K562 (cell line): ENCODE measurements at regions not wholly inside any gene's neighbourhood (a gene's known extent, or its start where the extent isn't known, plus 50 kb on each side); places are given as distances from the start of the nearest gene placed in this dataset.

Experiments
- ATAC-seq: fragments of 200-7000 bp; cut with Tn5 transposase; 3 replicates; pipeline ENCODE4 v1.9.1; 2020; ENCODE audit warnings: moderate library complexity
- BruUV-seq: library from RNA; stranded (reverse); fragments of 400-500 nt; replicated peaks from 2 replicates; lab custom pipeline; 2021; lab: Mats Ljungman, UMichigan
- CTCF ChIA-PET: fragments of 300-600 bp; formaldehyde crosslinking; extraction: SDS; loops from one replicate; lab custom pipeline; 2021; ENCODE audit warnings: low intra/inter-chr PET ratio; lab: Yijun Ruan, JAX
- POLR2A ChIA-PET: fragments of 300-600, 350-650 bp; sonication (Branson Sonifier 250); formaldehyde crosslinking; extraction: SDS; loops from one replicate; lab custom pipeline; 2021; ENCODE audit warnings: antibody characterized with exemption, inconsistent platforms; lab: Yijun Ruan, JAX
- DNase-seq, 4 experiments: peaks; one replicate each; pipeline versions ENCODE4 v3.0.0 to v3.0.0-alpha.2; 2011 to 2018; ENCODE audit warnings: low spot score in 3 of 4, mixed read lengths in 3 of 4; ENCODE audit errors: extremely low read depth in 1 of 4
- FAIRE-seq: peaks from 2 replicates; lab custom pipeline; 2011; peaks lifted over from hg19 to GRCh38; lab: Jason Lieb, UNC
- H2AFZ ChIP-seq: 2 replicates; pipeline ENCODE4 v1.6.0; 2011; ENCODE audit warnings: low read depth, low read length, control low read depth, inconsistent platforms
- H3K27ac ChIP-seq: fragments of 200-600 bp; 3 replicates; pipeline ENCODE4 v1.8.0; 2011; ENCODE audit warnings: low read depth, mild to moderate bottlenecking, control low read depth, inconsistent platforms, low read length, moderate library complexity, mixed read lengths; ENCODE audit errors: extremely low read depth
- H3K27me3 ChIP-seq, 2 experiments: fragments of 300-600 bp in 1 of 2; 2 replicates in 1 of 2; 3 replicates in 1 of 2; pipeline versions ENCODE4 v1.6.0 to v1.8.0; 2011; ENCODE audit warnings: inconsistent platforms in 2 of 2, low read length in 2 of 2, mild to moderate bottlenecking in 1 of 2, mixed read lengths in 1 of 2, moderate library complexity in 1 of 2; ENCODE audit not compliant: control insufficient read depth in 2 of 2, insufficient read depth in 2 of 2
- H3K36me3 ChIP-seq: fragments of 300-600 bp; 3 replicates; pipeline ENCODE4 v1.8.0; 2011; ENCODE audit warnings: mild to moderate bottlenecking, low read length, inconsistent platforms; ENCODE audit not compliant: control insufficient read depth, insufficient read depth
- H3K4me1 ChIP-seq, 2 experiments: fragments of 200-600 bp in 1 of 2; replicated peaks in 1 of 2; 2 replicates in 1 of 2; 3 replicates in 1 of 2; pipeline versions ENCODE4 v1.5.1 to v1.8.0; 2011; ENCODE audit warnings: inconsistent platforms in 2 of 2, low read length in 2 of 2, mild to moderate bottlenecking in 1 of 2, mixed read lengths in 1 of 2, moderate library complexity in 1 of 2; ENCODE audit not compliant: control insufficient read depth in 2 of 2, insufficient read depth in 2 of 2
- H3K4me2 ChIP-seq: 2 replicates; pipeline ENCODE4 v1.6.1; 2011; ENCODE audit warnings: low read length, control low read depth, inconsistent platforms, mixed read lengths; ENCODE audit not compliant: insufficient read depth
- H3K4me3 ChIP-seq: fragments of 200-600 bp; sonication (generic), shearing (Covaris generic); 2 replicates; pipeline ENCODE4 v1.5.1; 2016; ENCODE audit warnings: control low read depth, inconsistent platforms
- H3K79me2 ChIP-seq: fragments of 200-600 bp; 3 replicates; pipeline ENCODE4 v1.8.0; 2011; ENCODE audit warnings: low read length, inconsistent platforms; ENCODE audit not compliant: control insufficient read depth, insufficient read depth
- H3K9ac ChIP-seq, 2 experiments: 2 replicates each; pipeline versions ENCODE4 v1.6.0 to v1.6.1; 2011; ENCODE audit warnings: low read depth in 2 of 2, low read length in 2 of 2, control low read depth in 1 of 2, inconsistent platforms in 1 of 2, mild to moderate bottlenecking in 1 of 2, mixed read lengths in 1 of 2; ENCODE audit not compliant: insufficient read depth in 1 of 2
- H3K9me1 ChIP-seq: one replicate; pipeline ENCODE4 v1.6.0; 2011; ENCODE audit warnings: inconsistent platforms, mild to moderate bottlenecking, low read length, moderate library complexity; ENCODE audit not compliant: control insufficient read depth, insufficient read depth
- H3K9me3 ChIP-seq: replicated peaks from 2 replicates; pipeline ENCODE4 v1.5.1; 2011; ENCODE audit warnings: low read depth, low read length, inconsistent platforms; ENCODE audit not compliant: control insufficient read depth, insufficient read depth
- H4K20me1 ChIP-seq: replicated peaks from 2 replicates; pipeline ENCODE4 v1.6.1; 2011; ENCODE audit warnings: low read length, inconsistent platforms, mixed read lengths; ENCODE audit not compliant: control insufficient read depth, insufficient read depth
- BRD4 ChIP-seq: fragments of 200-600 bp; sonication (generic); IDR thresholded peaks from 2 replicates; pipeline ENCODE4 v1.6.1; 2017; ENCODE audit warnings: inconsistent platforms
- BRD9 ChIP-seq: fragments of 450-650 bp; IDR thresholded peaks from 2 replicates; pipeline ENCODE4 v1.6.1; 2018; ENCODE audit warnings: low read depth; ENCODE audit not compliant: partially characterized antibody
- CBX5 ChIP-seq: IDR thresholded peaks from 2 replicates; pipeline ENCODE4 v1.6.1; 2014; ENCODE audit warnings: low read depth, borderline replicate concordance
- CHCHD3 ChIP-seq: fragments of 250-450 bp; sonication (Bioruptor Pico); IDR thresholded peaks from 2 replicates; pipeline ENCODE4 v2.1.2; 2022; ENCODE audit warnings: mild to moderate bottlenecking
- ILK ChIP-seq: fragments of 450-650 bp; IDR thresholded peaks from 2 replicates; pipeline ENCODE4 v1.6.1; 2016; ENCODE audit warnings: missing genetic modification characterization, low read depth, mild to moderate bottlenecking, missing compliant biosample characterization, moderate library complexity, borderline replicate concordance
- PTRF ChIP-seq: fragments of 450-650 bp; IDR thresholded peaks from 2 replicates; pipeline ENCODE4 v1.6.1; 2016; ENCODE audit warnings: mild to moderate bottlenecking, missing genetic modification characterization, missing compliant biosample characterization
- RBM17 ChIP-seq: fragments of 200-400 bp; formaldehyde crosslinking; IDR thresholded peaks from 2 replicates; pipeline ENCODE4 v1.6.1; 2017; ENCODE audit warnings: low read depth, mild to moderate bottlenecking, low read length, borderline replicate concordance
- RBM39 ChIP-seq: fragments of 200-400 bp; formaldehyde crosslinking; optimal IDR thresholded peaks from 2 replicates; pipeline ENCODE3; 2018; ENCODE audit warnings: low read depth, low read length
- RHOXF2B ChIP-seq: fragments of 250-450 bp; sonication (Bioruptor Pico); conservative IDR thresholded peaks from 2 replicates; pipeline ENCODE4 v1.5.1; 2021
- SMAD4 ChIP-seq: fragments of 250-450 bp; sonication (Bioruptor Pico); conservative IDR thresholded peaks from 2 replicates; pipeline ENCODE4 v1.8.0; 2021; ENCODE audit warnings: inconsistent platforms, mild to moderate bottlenecking, moderate library complexity
- SRSF1 ChIP-seq: fragments of 200-400 bp; formaldehyde crosslinking; IDR thresholded peaks from 2 replicates; pipeline ENCODE4 v1.6.1; 2017; ENCODE audit warnings: mild to moderate bottlenecking, low read depth, low read length, moderate library complexity
- ZBTB40 ChIP-seq, 2 experiments: fragments of 450-650 bp in 1 of 2; sonication (generic) in 1 of 2; formaldehyde crosslinking in 1 of 2; IDR thresholded peaks; 2 replicates each; pipeline versions ENCODE4 v1.7.1 to v1.9.0; 2016 to 2022; ENCODE audit warnings: inconsistent platforms in 1 of 2, mild to moderate bottlenecking in 1 of 2, missing genetic modification reagents in 1 of 2
- ZKSCAN1 ChIP-seq: fragments of 150-350 bp; IDR thresholded peaks from 2 replicates; pipeline ENCODE4 v1.6.1; 2016; ENCODE audit warnings: low read depth, low read length
- ZNF253 ChIP-seq: fragments of 250-450 bp; sonication (Bioruptor Pico); conservative IDR thresholded peaks from 2 replicates; pipeline ENCODE4 v1.6.1; 2021; ENCODE audit warnings: mild to moderate bottlenecking
- ZNF354B ChIP-seq: fragments of 250-450 bp; sonication (Bioruptor Pico); IDR thresholded peaks from 2 replicates; pipeline ENCODE4 v1.4.0; 2020
- WGBS: fragments of 100-300 bp; shearing (Covaris generic); methylation state at CpG from one replicate; pipeline ENCODE4 v1.1.6; 2016; ENCODE audit warnings: low coverage, mixed read lengths; ENCODE audit not compliant: insufficient coverage; ENCODE audit errors: missing lambda C conversion rate; 5-methylcytosine and 5-hydroxymethylcytosine counted together
- in situ Hi-C: fragments of 300-500 bp; cut with MboI; formaldehyde crosslinking; loops from 4 replicates; pipeline ENCODE4 v1.15.0; 2018; ENCODE audit warnings: inconsistent platforms, mixed read lengths
- intact Hi-C: fragments of 100-400 bp; cut with micrococcal nuclease; formaldehyde crosslinking; loops from 2 replicates; pipeline ENCODE4 v1.14.2; 2022

GRCh38 chr18:76610933-76611749 is 116.1 kb upstream of the ZNF516 start:
- in situ Hi-C loops (no loop called here), intact Hi-C loops (no loop called here)
- CTCF ChIA-PET: no interaction called here
- Histone ChIP-seq H3K4me1 (no peaks in the 10 kb centered on the region), H3K4me3 (no peak overlapping the region), H3K9me3 (no peaks in the 10 kb centered on the region), H2AFZ (no peak overlapping the region), H3K79me2 (no peaks in the 10 kb centered on the region), H3K4me2 (no peak overlapping the region), H3K9me1 (no peaks in the 10 kb centered on the region), H3K36me3 (no peaks in the 10 kb centered on the region), H4K20me1 (no peaks in the 10 kb centered on the region), H3K27ac (no peak overlapping the region), H3K9ac (no peak overlapping the region), H3K27me3 (peaks cover 0 to 28% of the 10 kb centered on the region in 2 experiments; a peak in 4 of 5 replicates)
- POLR2A ChIA-PET: no interaction called here
- FAIRE-seq (no peak), ATAC-seq (no peak), DNase-seq (no peak)
- BruUV-seq: no TSS peak
- WGBS: 12% methylated on average over 15 of the region's 32 CpGs
- TF ChIP-seq RHOXF2B (CRISPR knock-in tag) (no peak), SRSF1 (no peak), SMAD4 (CRISPR knock-in tag) (no peak), ZBTB40 (IDR thresholded peaks at IDR 0.05) (no peak), ZBTB40 (CRISPR knock-in tag; IDR thresholded peaks at IDR 0.05) (no peak), CHCHD3 (CRISPR knock-in tag) (no peak), BRD4 (no peak), ZKSCAN1 (no peak), ILK (no peak), ZNF354B (no peak), BRD9 (no peak), ZNF253 (CRISPR knock-in tag) (no peak), PTRF (tag) (no peak), RBM39 (no peak), CBX5 (no peak), RBM17 (no peak)
